H9 (cell line): ENCODE measurements at regions not wholly inside any gene's neighbourhood (a gene's known extent, or its start where the extent isn't known, plus 50 kb on each side); places are given as distances from the start of the nearest gene placed in this dataset.

Source experiments
- DNase-seq: peaks from one replicate; pipeline ENCODE4 v3.0.0-alpha.2; 2017
- H2AFZ ChIP-seq: one replicate; pipeline ENCODE4 v1.6.1; 2013; ENCODE audit warnings: mild to moderate bottlenecking, low read length, control low read depth, moderate library complexity
- H2AK5ac ChIP-seq: 2 replicates; pipeline ENCODE4 v1.6.1; 2013; ENCODE audit warnings: low read length, control low read depth, mixed read lengths; ENCODE audit not compliant: insufficient read length
- H2BK120ac ChIP-seq: one replicate; pipeline ENCODE4 v1.6.1; 2013; ENCODE audit warnings: low read depth, mild to moderate bottlenecking, low read length, control low read depth, inconsistent platforms; ENCODE audit not compliant: poor library complexity, severe bottlenecking
- H2BK12ac ChIP-seq: 2 replicates; pipeline ENCODE4 v1.6.1; 2013; ENCODE audit warnings: low read length, control low read depth, mixed read lengths, low read depth; ENCODE audit not compliant: insufficient read length
- H2BK15ac ChIP-seq: 2 replicates; pipeline ENCODE4 v1.6.1; 2013; ENCODE audit warnings: low read depth, low read length, control low read depth
- H2BK20ac ChIP-seq: one replicate; pipeline ENCODE4 v1.6.1; 2013; ENCODE audit warnings: low read depth, mild to moderate bottlenecking, low read length, control low read depth, inconsistent platforms; ENCODE audit not compliant: poor library complexity, severe bottlenecking
- H2BK5ac ChIP-seq: 2 replicates; pipeline ENCODE4 v1.6.1; 2013; ENCODE audit warnings: low read length, control low read depth, mixed read lengths; ENCODE audit not compliant: insufficient read length
- H3K14ac ChIP-seq: 2 replicates; pipeline ENCODE4 v1.6.1; 2013; ENCODE audit warnings: low read length, control low read depth; ENCODE audit not compliant: insufficient read depth
- H3K18ac ChIP-seq: 2 replicates; pipeline ENCODE4 v1.6.1; 2013; ENCODE audit warnings: low read depth, mild to moderate bottlenecking, mixed read lengths, low read length, control low read depth; ENCODE audit not compliant: insufficient read length
- H3K23ac ChIP-seq: 2 replicates; pipeline ENCODE4 v1.6.1; 2013; ENCODE audit warnings: low read length, control low read depth, mixed read lengths, low read depth; ENCODE audit not compliant: insufficient read length
- H3K23me2 ChIP-seq: 2 replicates; pipeline ENCODE4 v1.6.1; 2013; ENCODE audit warnings: low read depth, mild to moderate bottlenecking, mixed read lengths, low read length, control low read depth; ENCODE audit not compliant: insufficient read length, poor library complexity, severe bottlenecking
- H3K27ac ChIP-seq: 2 replicates; pipeline ENCODE4 v1.5.1; 2013; ENCODE audit warnings: low read length, control low read depth, mixed read lengths, low read depth; ENCODE audit not compliant: insufficient read length
- H3K27me3 ChIP-seq: 2 replicates; pipeline ENCODE4 v1.6.1; 2013; ENCODE audit warnings: low read length, control low read depth, inconsistent platforms; ENCODE audit not compliant: insufficient read depth
- H3K4ac ChIP-seq: 2 replicates; pipeline ENCODE4 v1.6.1; 2013; ENCODE audit warnings: low read depth, mild to moderate bottlenecking, control low read depth, inconsistent platforms, low read length, moderate library complexity
- H3K4me1 ChIP-seq: 2 replicates; pipeline ENCODE4 v1.6.1; 2013; ENCODE audit warnings: low read length, control low read depth, inconsistent platforms; ENCODE audit not compliant: insufficient read depth
- H3K4me2 ChIP-seq: 2 replicates; pipeline ENCODE4 v1.6.1; 2013; ENCODE audit warnings: low read length, control low read depth, mixed read lengths; ENCODE audit not compliant: insufficient read length, insufficient read depth
- H3K56ac ChIP-seq: 2 replicates; pipeline ENCODE4 v1.6.1; 2013; ENCODE audit warnings: low read depth, mild to moderate bottlenecking, mixed read lengths, low read length, control low read depth; ENCODE audit not compliant: insufficient read length
- H3K79me1 ChIP-seq: 2 replicates; pipeline ENCODE4 v1.6.1; 2013; ENCODE audit warnings: low read depth, mild to moderate bottlenecking, moderate library complexity, low read length, control low read depth, inconsistent platforms; ENCODE audit not compliant: insufficient read depth, poor library complexity, severe bottlenecking
- H3K79me2 ChIP-seq: 2 replicates; pipeline ENCODE4 v1.6.1; 2013; ENCODE audit warnings: low read length, control low read depth, inconsistent platforms; ENCODE audit not compliant: insufficient read depth
- H3K9ac ChIP-seq: 2 replicates; pipeline ENCODE4 v1.6.1; 2013; ENCODE audit warnings: low read length, control low read depth, mixed read lengths; ENCODE audit not compliant: insufficient read length; ENCODE audit errors: extremely low read depth
- H3K9me3 ChIP-seq: one replicate; pipeline ENCODE4 v1.6.1; 2013; ENCODE audit warnings: low read depth, low read length, inconsistent platforms; ENCODE audit not compliant: control insufficient read depth
- H3T11ph ChIP-seq: one replicate; pipeline ENCODE4 v1.6.1; 2013; ENCODE audit warnings: mild to moderate bottlenecking, low read length, control low read depth, inconsistent platforms
- H4K20me1 ChIP-seq: one replicate; pipeline ENCODE4 v1.6.1; 2013; ENCODE audit not compliant: control insufficient read depth, insufficient read length, insufficient read depth
- H4K5ac ChIP-seq: 2 replicates; pipeline ENCODE4 v1.6.1; 2013; ENCODE audit warnings: low read depth, mild to moderate bottlenecking, mixed read lengths, low read length, control low read depth; ENCODE audit not compliant: insufficient read length
- H4K8ac ChIP-seq: replicated peaks from 2 replicates; pipeline ENCODE4 v1.6.1; 2013; ENCODE audit warnings: low read length, control low read depth, mixed read lengths, low read depth; ENCODE audit not compliant: insufficient read length
- H4K91ac ChIP-seq: 2 replicates; pipeline ENCODE4 v1.6.1; 2013; ENCODE audit warnings: low read depth, mild to moderate bottlenecking, moderate library complexity, mixed read lengths, low read length, control low read depth; ENCODE audit not compliant: insufficient read length
- H3K27ac Mint-ChIP-seq, 3 experiments: 2 replicates in 2 of 3; 3 replicates in 1 of 3; pipeline ENCODE4 v1.8.0; 2020 to 2021; ENCODE audit warnings: mixed read lengths in 3 of 3, mild to moderate bottlenecking in 1 of 3, moderate library complexity in 1 of 3
- H3K27me3 Mint-ChIP-seq: 2 replicates; pipeline ENCODE4 v1.8.0; 2021; ENCODE audit warnings: low read depth, mild to moderate bottlenecking, moderate library complexity, mixed read lengths
- H3K36me3 Mint-ChIP-seq, 3 experiments: 2 replicates in 2 of 3; 3 replicates in 1 of 3; pipeline ENCODE4 v1.8.0; 2020 to 2021; ENCODE audit warnings: low read depth in 3 of 3, mixed read lengths in 3 of 3; ENCODE audit not compliant: insufficient read depth in 1 of 3
- H3K4me1 Mint-ChIP-seq, 2 experiments: 2 replicates each; pipeline ENCODE4 v1.8.0; 2020; ENCODE audit warnings: mixed read lengths in 2 of 2
- H3K4me3 Mint-ChIP-seq, 2 experiments: 2 replicates in 1 of 2; 3 replicates in 1 of 2; pipeline ENCODE4 v1.8.0; 2020 to 2021; ENCODE audit warnings: mild to moderate bottlenecking in 2 of 2, mixed read lengths in 2 of 2, moderate library complexity in 1 of 2
- H3K9me3 Mint-ChIP-seq, 2 experiments: 2 replicates in 1 of 2; 3 replicates in 1 of 2; pipeline ENCODE4 v1.8.0; 2020; ENCODE audit warnings: mild to moderate bottlenecking in 2 of 2, mixed read lengths in 2 of 2, moderate library complexity in 1 of 2
- WGBS: extraction: QIAGEN DNeasy Blood & Tissue Kit; methylation state at CpG from one replicate; pipeline ENCODE4 v1.1.7; 2013; ENCODE audit warnings: missing lambda C conversion rate, low lambda C conversion rate, mixed read lengths; ENCODE audit not compliant: insufficient read length; ENCODE audit errors: extremely low coverage; 5-methylcytosine and 5-hydroxymethylcytosine counted together
- TF ChIP-seq, protein P1 (sequence below): fragments of 200-600 bp; sonication (generic); conservative IDR thresholded peaks from 3 replicates; pipeline ENCODE4 v1.8.0; 2021; ENCODE audit warnings: antibody characterized with exemption, mild to moderate bottlenecking

DNA sequence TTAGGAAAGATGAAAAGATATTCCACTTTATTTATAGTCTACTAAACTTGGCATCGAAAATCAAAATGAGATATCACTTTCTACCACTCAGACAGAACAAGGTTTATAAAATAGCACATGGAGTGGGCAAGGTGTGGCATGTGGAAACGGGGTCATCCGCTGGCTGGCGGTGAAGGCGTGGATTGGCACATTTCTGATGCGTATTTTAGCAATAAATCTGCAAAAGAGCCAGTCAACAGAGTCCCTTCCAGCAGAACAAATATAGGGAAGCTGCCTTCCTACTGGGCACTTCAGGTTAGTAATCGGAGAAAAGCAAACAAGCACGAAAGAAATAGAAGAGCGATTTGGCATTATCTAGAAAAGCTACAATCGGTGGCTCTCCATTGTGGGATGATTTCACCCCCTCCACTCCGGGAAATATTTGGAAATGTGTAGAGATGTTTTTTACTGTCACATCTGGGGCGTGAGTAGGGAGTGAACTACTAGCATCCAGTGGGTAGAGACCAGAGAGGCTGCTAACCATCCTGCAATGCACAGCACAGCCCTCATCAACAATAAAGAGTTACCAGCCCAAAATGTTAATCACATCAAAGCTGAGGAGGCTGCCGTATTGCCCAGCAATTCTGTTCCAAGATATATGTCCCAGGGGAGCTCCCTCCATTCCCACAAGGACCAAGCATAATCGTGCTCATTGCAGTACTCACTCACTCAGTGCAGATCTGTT lies 116.1 kb upstream of the PEG3 start:
- H3K23ac ChIP-seq: no peak overlapping the region
- H4K91ac ChIP-seq: no peak overlapping the region
- H2BK20ac ChIP-seq: no peak overlapping the region
- H3K56ac ChIP-seq: no peak overlapping the region
- no peak overlapping the region for H2BK12ac ChIP-seq
- H2AFZ ChIP-seq: no peak overlapping the region
- H2BK120ac ChIP-seq: no peak overlapping the region
- peaks cover 91% of the 10 kb centered on the region for H3K9me3 ChIP-seq
- H2BK15ac ChIP-seq: no peak overlapping the region
- H3K4me2 ChIP-seq: no peak overlapping the region
- no peak overlapping the region for H2BK5ac ChIP-seq
- no peak overlapping the region for H2AK5ac ChIP-seq
- H3K27ac Mint-ChIP-seq: no peak overlapping the region
- H4K5ac ChIP-seq: no peak overlapping the region
- no peak overlapping the region for H4K8ac ChIP-seq
- no peaks in the 10 kb centered on the region for H3K79me2 ChIP-seq
- H3K9me3 Mint-ChIP-seq: peaks cover 88 to 98% of the 10 kb centered on the region in 2 experiments
- H3K9ac ChIP-seq: no peak overlapping the region
- no peaks in the 10 kb centered on the region for H3K4me1 ChIP-seq
- H3T11ph ChIP-seq: no peak overlapping the region
- H3K23me2 ChIP-seq: no peaks in the 10 kb centered on the region
- no peaks in the 10 kb centered on the region for H3K4me1 Mint-ChIP-seq
- H3K27me3 Mint-ChIP-seq: peaks cover 8% of the 10 kb centered on the region
- TF ChIP-seq, protein P1, sequence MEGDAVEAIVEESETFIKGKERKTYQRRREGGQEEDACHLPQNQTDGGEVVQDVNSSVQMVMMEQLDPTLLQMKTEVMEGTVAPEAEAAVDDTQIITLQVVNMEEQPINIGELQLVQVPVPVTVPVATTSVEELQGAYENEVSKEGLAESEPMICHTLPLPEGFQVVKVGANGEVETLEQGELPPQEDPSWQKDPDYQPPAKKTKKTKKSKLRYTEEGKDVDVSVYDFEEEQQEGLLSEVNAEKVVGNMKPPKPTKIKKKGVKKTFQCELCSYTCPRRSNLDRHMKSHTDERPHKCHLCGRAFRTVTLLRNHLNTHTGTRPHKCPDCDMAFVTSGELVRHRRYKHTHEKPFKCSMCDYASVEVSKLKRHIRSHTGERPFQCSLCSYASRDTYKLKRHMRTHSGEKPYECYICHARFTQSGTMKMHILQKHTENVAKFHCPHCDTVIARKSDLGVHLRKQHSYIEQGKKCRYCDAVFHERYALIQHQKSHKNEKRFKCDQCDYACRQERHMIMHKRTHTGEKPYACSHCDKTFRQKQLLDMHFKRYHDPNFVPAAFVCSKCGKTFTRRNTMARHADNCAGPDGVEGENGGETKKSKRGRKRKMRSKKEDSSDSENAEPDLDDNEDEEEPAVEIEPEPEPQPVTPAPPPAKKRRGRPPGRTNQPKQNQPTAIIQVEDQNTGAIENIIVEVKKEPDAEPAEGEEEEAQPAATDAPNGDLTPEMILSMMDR: no peak
- no peak overlapping the region; a peak in 1 of 5 replicates for H3K4me3 Mint-ChIP-seq
- H3K27me3 ChIP-seq: no peaks in the 10 kb centered on the region
- no peak overlapping the region for H3K14ac ChIP-seq
- no peak overlapping the region for H3K4ac ChIP-seq
- no peak overlapping the region for H3K27ac ChIP-seq
- H3K79me1 ChIP-seq: no peaks in the 10 kb centered on the region
- DNase-seq: no peak
- H3K36me3 Mint-ChIP-seq: peaks cover 13 to 36% (median 26%) of the 10 kb centered on the region in 3 experiments
- WGBS: no CpG with 5 or more reads among the region's 14 CpGs
- H3K18ac ChIP-seq: no peak overlapping the region
- H4K20me1 ChIP-seq: peaks cover 3% of the 10 kb centered on the region
